HG02588 (cell line): ENCODE measurements at regions not wholly inside any gene's neighbourhood (a gene's known extent, or its start where the extent isn't known, plus 50 kb on each side); places are given as distances from the start of the nearest gene placed in this dataset.
"Not testable (repeated sequence)": the region's sequence is repeated elsewhere in the genome, so short reads cannot be mapped to it uniquely, and the experiment has no call there.

ENCODE experiments used
- ATAC-seq: cut with Tn5 transposase; IDR thresholded peaks from one replicate; pipeline ENCODE4 v1.9.1; 2021; ENCODE audit warnings: mild to moderate bottlenecking, moderate library complexity; ENCODE audit not compliant: unreplicated experiment

DNA sequence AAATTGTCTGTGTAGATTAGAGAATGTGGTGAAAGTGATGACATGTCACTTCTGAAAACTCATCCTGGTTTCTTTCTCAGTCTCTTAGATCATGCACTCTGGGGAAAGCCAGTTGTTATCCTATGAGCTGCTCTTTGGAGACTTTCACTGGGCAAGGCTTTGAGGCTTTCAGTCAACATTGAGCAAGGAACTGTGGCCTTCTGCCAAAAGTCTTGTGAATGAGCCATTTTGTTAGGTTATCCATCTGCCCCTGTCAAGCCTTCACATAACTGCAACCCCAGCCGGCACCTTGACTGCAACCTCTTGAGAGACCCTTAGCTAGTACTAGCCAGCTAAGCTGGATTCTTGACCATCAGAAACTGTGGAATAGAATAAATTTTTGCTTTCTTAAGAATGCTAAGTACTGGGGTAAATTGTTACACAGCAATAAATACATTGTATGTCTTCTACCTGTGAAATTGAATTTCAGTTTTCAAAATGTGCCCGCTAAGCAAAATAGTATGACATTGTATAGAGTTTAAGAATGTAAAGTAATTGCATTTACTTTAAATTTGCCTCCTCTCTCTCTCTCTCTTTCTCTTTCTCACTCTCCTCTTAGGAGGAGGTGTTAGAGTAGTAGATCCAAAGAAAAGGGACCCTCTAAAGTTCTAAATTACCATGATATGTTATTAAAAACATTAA is 1273.0 kb downstream of the RAPGEF2 start:
- ATAC-seq = no peak

- ATAC-seq = no peak
Observed at GRCh38 chr4:160386846-160387245, 1284.0 kb downstream of the RAPGEF2 start.

DNA sequence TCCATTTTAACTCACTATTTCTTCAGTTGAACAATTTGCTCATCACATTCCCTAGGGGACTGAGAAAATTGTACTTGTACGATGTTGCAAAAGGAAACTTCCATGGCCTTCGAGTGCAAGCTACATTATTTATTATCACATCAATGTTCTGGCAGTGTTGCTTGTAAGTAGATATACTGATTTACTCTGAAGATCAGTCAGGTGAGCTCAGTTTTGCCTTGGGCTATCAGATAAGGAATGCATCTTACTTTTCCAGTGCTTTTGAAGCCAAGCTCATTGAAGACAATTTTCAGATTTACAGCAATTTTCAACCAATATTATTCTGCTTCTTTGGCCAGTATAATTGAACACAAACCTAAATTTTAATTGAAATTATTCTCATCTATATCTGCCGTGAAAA is 1296.9 kb downstream of the RAPGEF2 start:
- no peak for ATAC-seq

- no peak for ATAC-seq
Observed at GRCh38 chr4:160403081-160403480, 1300.2 kb downstream of the RAPGEF2 start.

- no peak for ATAC-seq
Observed at GRCh38 chr4:160406263-160406825, 1303.5 kb downstream of the RAPGEF2 start.

DNA sequence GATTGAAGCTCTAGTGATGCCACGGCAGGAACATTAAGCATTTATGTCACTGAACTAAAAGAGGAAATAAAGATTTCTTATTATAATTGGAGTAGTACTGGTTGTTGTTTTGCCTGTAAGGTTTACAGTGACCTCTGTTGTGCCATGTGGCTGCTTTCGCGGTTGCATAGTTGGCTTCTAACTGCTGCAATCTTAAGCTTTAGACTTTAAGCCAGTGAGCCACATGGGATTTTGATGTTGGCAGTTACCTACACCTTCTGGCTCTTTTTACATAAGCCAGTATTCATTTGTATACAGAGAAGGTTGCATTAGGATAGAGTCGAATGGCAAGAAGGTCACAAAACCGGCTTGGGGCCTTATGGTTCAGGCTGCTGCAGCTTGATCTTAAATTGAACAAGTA is 1311.6 kb downstream of the RAPGEF2 start:
- ATAC-seq = no peak

- no peak for ATAC-seq
Observed at GRCh38 chr4:160423879-160424451, 1321.1 kb downstream of the RAPGEF2 start.

DNA sequence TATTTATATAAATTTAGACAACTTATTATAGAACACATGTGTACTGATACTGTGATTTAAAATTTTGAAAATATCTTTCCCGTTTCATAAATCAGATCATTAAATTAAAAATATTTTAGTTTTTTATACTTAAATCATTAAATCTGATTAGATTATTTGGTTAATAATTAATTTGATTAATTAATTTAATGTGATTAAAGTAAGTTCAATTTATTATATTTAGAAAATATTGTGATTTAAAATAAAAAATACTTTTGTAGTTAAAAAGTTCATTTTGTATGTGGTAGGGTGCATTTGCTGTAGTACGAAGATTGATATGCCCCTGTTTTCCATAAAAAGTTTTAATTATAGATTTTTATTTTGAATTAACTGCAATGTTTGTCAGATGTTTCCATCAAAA is 1323.4 kb downstream of the RAPGEF2 start:
- ATAC-seq = no peak

- no peak for ATAC-seq
Observed at GRCh38 chr4:160450876-160451275, 1348.0 kb downstream of the RAPGEF2 start.

GRCh38 chr4:160481696-160482690 is 1379.1 kb downstream of the RAPGEF2 start:
- not testable (repeated sequence) for ATAC-seq

- ATAC-seq = no peak
Observed at GRCh38 chr4:160485071-160485687, 1382.3 kb downstream of the RAPGEF2 start.

DNA sequence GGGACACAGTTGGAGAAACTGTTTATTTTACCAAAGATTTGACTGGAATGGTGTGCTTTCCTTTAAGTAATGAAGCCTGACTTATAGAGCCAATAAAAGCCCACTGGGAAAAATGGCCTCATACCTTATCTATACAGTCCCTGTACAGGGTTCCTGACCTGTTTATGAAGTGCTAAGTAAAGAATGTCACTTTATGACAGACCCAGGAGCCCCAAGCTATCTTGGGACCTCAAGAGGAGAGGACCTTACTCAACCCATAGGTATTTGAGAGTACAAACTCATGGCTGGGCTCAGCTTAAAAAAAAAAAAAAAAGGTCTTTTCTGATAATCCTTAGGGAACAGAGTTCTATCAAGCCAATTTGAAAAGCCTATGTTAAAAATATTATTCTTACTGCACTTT is 1389.3 kb downstream of the RAPGEF2 start:
- ATAC-seq = no peak

GRCh38 chr4:160493206-160493605 is 1390.3 kb downstream of the RAPGEF2 start:
- no peak for ATAC-seq

DNA sequence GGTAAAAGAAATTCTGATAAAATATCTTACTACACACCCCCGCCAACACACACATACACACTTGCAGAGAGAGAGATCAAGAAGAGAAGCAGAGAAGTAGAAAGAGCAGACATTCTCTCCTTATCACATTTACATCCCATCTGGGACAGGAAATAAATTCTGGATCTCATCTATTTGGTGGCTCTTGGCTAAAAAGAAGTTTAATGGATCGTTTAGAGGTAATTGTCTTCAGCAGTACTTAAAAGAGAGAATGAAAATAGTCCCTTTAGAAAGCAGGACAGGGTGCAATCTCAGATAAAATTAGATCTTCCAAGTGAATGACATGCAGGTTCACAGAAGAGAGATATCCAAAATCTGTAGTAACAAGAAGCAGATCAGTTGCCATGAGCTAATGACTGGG is 1392.5 kb downstream of the RAPGEF2 start:
- ATAC-seq = no peak

DNA sequence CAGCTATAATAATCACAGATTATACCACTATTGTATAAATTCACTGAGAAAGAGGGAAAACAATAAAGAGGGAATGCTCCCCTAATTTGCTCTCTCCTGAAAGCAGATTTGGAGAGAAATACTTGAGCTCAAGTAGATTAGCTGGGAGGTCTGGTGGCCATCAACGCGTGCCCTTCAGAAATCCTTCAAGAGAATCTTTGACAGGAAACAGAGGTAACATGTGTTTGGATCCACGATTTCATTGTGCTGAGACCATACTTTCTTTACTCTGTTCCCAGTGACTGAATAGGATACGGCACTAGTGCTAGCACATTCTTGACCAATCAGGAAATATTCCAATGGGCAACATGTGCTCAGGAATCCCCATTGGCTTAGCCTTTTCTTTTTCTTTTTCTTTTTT is 1395.3 kb downstream of the RAPGEF2 start:
- ATAC-seq = no peak

GRCh38 chr4:160505724-160506123 is 1402.8 kb downstream of the RAPGEF2 start:
- no peak for ATAC-seq

GRCh38 chr4:160510928-160511327 is 1408.0 kb downstream of the RAPGEF2 start:
- no peak for ATAC-seq

- ATAC-seq = no peak
Observed at GRCh38 chr4:160514126-160514525, 1411.2 kb downstream of the RAPGEF2 start.

DNA sequence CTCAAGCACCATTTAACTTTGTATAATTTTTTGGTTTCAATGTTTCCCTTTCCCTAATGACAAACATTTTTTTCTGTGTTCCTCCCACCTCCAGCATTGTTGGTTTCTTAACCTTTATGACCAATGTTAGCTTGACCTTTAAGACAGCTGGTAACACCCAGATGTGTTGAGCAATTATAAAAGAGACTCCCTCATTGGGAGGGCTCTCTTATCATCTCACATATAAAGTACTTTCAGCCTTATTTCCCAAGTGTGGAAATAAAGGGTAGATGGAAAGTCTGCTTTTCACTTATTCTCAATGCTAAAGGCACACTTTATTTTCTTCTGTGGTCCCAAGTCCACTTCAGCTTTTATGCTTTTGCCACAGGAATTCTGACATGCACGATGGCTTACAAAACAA is 1420.4 kb downstream of the RAPGEF2 start:
- ATAC-seq = no peak

DNA sequence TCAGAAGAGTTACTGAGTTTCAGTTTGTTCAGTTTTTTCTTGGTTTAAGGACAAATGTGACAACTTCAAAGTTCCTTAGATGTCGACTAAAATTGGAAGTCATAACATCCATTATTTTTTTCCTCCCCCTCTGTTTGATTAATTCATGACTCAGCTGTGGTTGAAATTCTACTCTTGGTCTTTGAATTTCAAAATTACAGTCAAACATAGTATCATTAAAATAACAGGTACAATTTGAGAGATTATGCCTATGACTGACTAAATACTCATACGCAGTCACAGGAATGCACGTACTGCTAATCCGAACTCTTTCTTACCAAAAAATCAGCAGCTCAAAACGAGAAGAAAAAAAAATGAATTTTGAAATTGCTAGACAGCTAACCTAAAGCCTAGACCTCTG is 1434.8 kb downstream of the RAPGEF2 start:
- no peak for ATAC-seq

DNA sequence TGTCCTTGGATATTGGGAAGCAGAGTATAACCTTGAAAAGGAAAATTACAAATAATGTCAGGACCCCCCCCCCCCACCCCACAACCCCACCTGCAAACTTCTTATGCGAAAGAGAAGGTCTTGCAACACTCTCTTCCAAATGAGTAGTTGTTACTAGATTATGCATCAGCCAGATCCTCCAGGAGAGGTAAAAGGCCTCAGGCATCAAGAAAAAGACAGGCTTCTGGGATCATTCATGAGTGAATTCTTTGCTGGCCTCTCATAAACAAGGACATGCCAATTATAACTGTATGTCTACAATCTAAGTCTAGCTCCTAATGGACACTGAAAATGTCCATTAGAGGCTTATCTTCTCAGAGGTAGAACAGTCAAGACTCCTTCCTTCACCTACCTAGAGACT is 1443.3 kb downstream of the RAPGEF2 start:
- no peak for ATAC-seq
